CD4-positive, alpha-beta T cell (primary cell): ENCODE measurements at regions not wholly inside any gene's neighbourhood (a gene's known extent, or its start where the extent isn't known, plus 50 kb on each side); places are given as distances from the start of the nearest gene placed in this dataset.
A peak's percentile ranks its signal among the peaks of the same experiment; 100 is the strongest.

ENCODE experiments used
- ATAC-seq: fragments of 200-7000 bp; cut with Tn5 transposase; one replicate; pipeline ENCODE4 v1.10.0; 2022; ENCODE audit warnings: mild to moderate bottlenecking; ENCODE audit not compliant: poor library complexity
- CTCF ChIA-PET: fragments of 350-600 bp; sonication (Branson Sonifier 250); formaldehyde crosslinking; loops from one replicate; lab custom pipeline; 2021; ENCODE audit warnings: antibody characterized with exemption, inconsistent platforms; lab: Charles Lee
- POLR2A ChIA-PET: fragments of 350-600 bp; sonication (Branson Sonifier 250); formaldehyde crosslinking; loops from one replicate; lab custom pipeline; 2021; ENCODE audit warnings: antibody characterized with exemption, inconsistent platforms; lab: Charles Lee
- DNase-seq, 14 experiments: peaks; one replicate each; pipeline ENCODE4 v3.0.0-alpha.2; 2013 to 2020; ENCODE audit warnings: mixed read lengths in 2 of 14
- H3K27ac ChIP-seq, 2 donors: one replicate each; pipeline versions ENCODE4 v1.5.1 to v1.7.0; 2013; ENCODE audit warnings: low read length in 2 of 2, low read depth in 1 of 2, mild to moderate bottlenecking in 1 of 2
- H3K27me3 ChIP-seq, 2 experiments: 1 replicate in 1 of 2; 2 replicates in 1 of 2; pipeline versions ENCODE4 v1.6.1 to v1.7.0; 2013; ENCODE audit warnings: low read length in 2 of 2, control low read depth in 1 of 2, mild to moderate bottlenecking in 1 of 2, moderate library complexity in 1 of 2; ENCODE audit not compliant: insufficient read depth in 2 of 2, control insufficient read depth in 1 of 2
- H3K36me3 ChIP-seq: one replicate; pipeline ENCODE4 v1.6.1; 2013; ENCODE audit warnings: low read length, control low read depth; ENCODE audit not compliant: insufficient read depth
- H3K4me1 ChIP-seq: one replicate; pipeline ENCODE4 v1.6.1; 2013; ENCODE audit warnings: low read length, control low read depth; ENCODE audit not compliant: insufficient read depth
- H3K4me3 ChIP-seq: one replicate; pipeline ENCODE4 v1.5.1; 2013; ENCODE audit warnings: mild to moderate bottlenecking, low read length, moderate library complexity
- H3K9me3 ChIP-seq, 2 experiments: 1 replicate in 1 of 2; 2 replicates in 1 of 2; pipeline versions ENCODE4 v1.6.1 to v1.7.0; 2013; ENCODE audit warnings: low read length in 2 of 2, mild to moderate bottlenecking in 2 of 2, control low read depth in 1 of 2, moderate library complexity in 1 of 2; ENCODE audit not compliant: control insufficient read depth in 1 of 2, insufficient read depth in 1 of 2
- H3K27ac Mint-ChIP-seq: one replicate; pipeline ENCODE4 v1.8.0; 2020; ENCODE audit warnings: mixed read lengths
- H3K27me3 Mint-ChIP-seq: one replicate; pipeline ENCODE4 v1.8.0; 2021; ENCODE audit warnings: mixed read lengths
- H3K36me3 Mint-ChIP-seq: one replicate; pipeline ENCODE4 v1.8.0; 2021; ENCODE audit warnings: low read depth, mixed read lengths
- H3K4me1 Mint-ChIP-seq: one replicate; pipeline ENCODE4 v1.8.0; 2021; ENCODE audit warnings: low read depth, mixed read lengths
- H3K4me3 Mint-ChIP-seq: one replicate; pipeline ENCODE4 v1.8.0; 2020; ENCODE audit warnings: mild to moderate bottlenecking, mixed read lengths
- H3K9me3 Mint-ChIP-seq: one replicate; pipeline ENCODE4 v1.8.0; 2020; ENCODE audit warnings: mixed read lengths
- CTCF ChIP-seq: fragments of 200-600 bp; IDR thresholded peaks from one replicate; pipeline ENCODE4 v1.8.0; 2022; ENCODE audit warnings: antibody characterized with exemption, mild to moderate bottlenecking
- intact Hi-C, 2 experiments: fragments of 100-400 bp; cut with DNase I in 1 of 2; cut with micrococcal nuclease in 1 of 2; formaldehyde crosslinking; loops; one replicate each; pipeline versions ENCODE4 v1.15.1 to v1.9.0; 2023 to 2025; cut with DNase I, micrococcal nuclease

- no peaks in the 10 kb centered on the region for H3K27me3 Mint-ChIP-seq
- H3K27ac Mint-ChIP-seq = peak overlapping the region; percentile 96
- peak overlapping the region; percentile 15 for H3K4me3 ChIP-seq
- H3K4me3 Mint-ChIP-seq = peak overlapping the region; percentile 85
- H3K9me3 ChIP-seq = no peaks in the 10 kb centered on the region
- H3K27ac ChIP-seq = peak overlapping the region; percentile 1 to 65
- H3K27me3 ChIP-seq = no peaks in the 10 kb centered on the region
- H3K9me3 Mint-ChIP-seq = peaks cover 2% of the 10 kb centered on the region
- ChIA-PET POLR2A (interaction anchor here (0.7 to 4.3 kb wide), 25 partner anchors 16 to 1042 kb away, joined by 3 to 25 read pairs (median 4); partner anchors contain the start of gene BCL11B), CTCF (interaction anchor here (0.9 to 1.3 kb wide), 3 partner anchors 23 to 1038 kb away, joined by 3 to 6 read pairs (median 3); no protein-coding TSS in a partner anchor)
- no peak for TF ChIP-seq CTCF
- peak; percentile 76 for ATAC-seq
- H3K4me1 Mint-ChIP-seq = peaks cover 84% of the 10 kb centered on the region
- peaks cover 68% of the 10 kb centered on the region for H3K4me1 ChIP-seq
- no peaks in the 10 kb centered on the region for H3K36me3 Mint-ChIP-seq
- intact Hi-C loops = loop anchor here (5.0 to 10.0 kb wide), 7 partner anchors 38 to 1045 kb away; partner anchors contain the start of gene BCL11B (in 2 of the 2)
- H3K36me3 ChIP-seq = no peaks in the 10 kb centered on the region
- DNase-seq = peak in 11 of 14 experiments; percentile 22 to 74 (median 40)
Measured at GRCh38 chr14:98229656-98230366, 1042.2 kb downstream of the BCL11B start.

DNA sequence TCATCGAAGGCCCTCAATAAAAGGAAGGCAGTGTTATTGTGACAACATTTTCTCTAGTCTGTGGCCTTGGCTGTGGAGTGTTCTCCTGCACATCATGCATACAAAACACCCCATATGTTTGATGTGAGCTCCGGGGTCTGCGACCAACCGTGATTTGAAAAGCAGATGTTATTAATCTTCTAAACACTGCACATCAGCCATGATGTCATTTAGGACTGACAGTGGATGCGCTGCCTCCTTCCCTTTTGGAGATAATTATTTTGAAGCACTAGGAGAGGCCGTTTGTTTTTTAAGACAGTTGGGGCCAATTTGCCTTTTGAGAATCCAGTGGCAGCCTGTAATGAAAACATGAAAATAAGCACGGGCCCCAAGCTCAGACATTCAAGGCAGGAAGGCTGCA, 1041.6 kb downstream of the BCL11B start:
- Mint-ChIP-seq H3K4me3 (peak overlapping the region; percentile 85), H3K4me1 (peaks cover 84% of the 10 kb centered on the region), H3K9me3 (peaks cover 2% of the 10 kb centered on the region), H3K27ac (peak overlapping the region; percentile 96), H3K27me3 (no peaks in the 10 kb centered on the region), H3K36me3 (no peaks in the 10 kb centered on the region)
- Histone ChIP-seq H3K9me3 (no peaks in the 10 kb centered on the region), H3K4me1 (peaks cover 66% of the 10 kb centered on the region), H3K4me3 (peak overlapping the region; percentile 15), H3K27ac (peak overlapping the region; percentile 17 to 65), H3K27me3 (no peaks in the 10 kb centered on the region), H3K36me3 (no peaks in the 10 kb centered on the region)
- TF ChIP-seq CTCF = no peak
- intact Hi-C loops = no loop called here
- CTCF ChIA-PET = interaction anchor here (1.0 to 1.5 kb wide), 3 partner anchors 62 to 1037 kb away, joined by 3 to 6 read pairs (median 3); no protein-coding TSS in a partner anchor
- DNase-seq (no peak), ATAC-seq (no peak)
- POLR2A ChIA-PET = interaction anchor here (0.7 to 4.3 kb wide), 23 partner anchors 15 to 1042 kb away, joined by 3 to 25 read pairs (median 5); partner anchors contain the start of gene BCL11B

DNA sequence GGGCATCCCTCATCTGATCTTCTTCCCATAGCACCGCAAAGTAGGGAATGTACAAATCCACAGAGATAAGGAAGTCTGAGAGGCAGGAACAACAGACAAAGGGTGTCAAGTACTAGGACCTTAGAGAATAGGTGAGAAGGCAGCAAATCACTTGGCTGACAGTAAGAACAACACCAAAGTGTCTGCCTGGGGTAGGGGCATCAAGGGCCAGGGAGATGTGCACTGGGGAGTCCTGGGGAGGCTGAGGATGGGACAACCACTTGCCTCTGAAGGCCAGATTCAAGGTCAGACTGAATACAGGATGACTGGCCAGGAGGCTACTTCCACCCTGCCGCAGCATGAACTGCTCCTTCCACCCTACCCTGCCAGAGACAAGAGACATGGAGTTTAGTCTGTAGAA, 1040.8 kb downstream of the BCL11B start:
- ATAC-seq = no peak
- H3K36me3 ChIP-seq = no peaks in the 10 kb centered on the region
- H3K9me3 ChIP-seq = no peaks in the 10 kb centered on the region
- Mint-ChIP-seq H3K9me3 (peaks cover 2% of the 10 kb centered on the region), H3K27me3 (no peaks in the 10 kb centered on the region), H3K4me1 (peaks cover 77% of the 10 kb centered on the region), H3K36me3 (no peaks in the 10 kb centered on the region), H3K4me3 (no peak overlapping the region), H3K27ac (peak overlapping the region; percentile 96)
- ChIA-PET CTCF (interaction anchor here (1.0 to 1.5 kb wide), 2 partner anchors 92 to 1036 kb away, joined by 3 read pairs; no protein-coding TSS in a partner anchor), POLR2A (interaction anchor here (1.8 to 4.3 kb wide), 8 partner anchors 28 to 1035 kb away, joined by 4 to 25 read pairs (median 14); no protein-coding TSS in a partner anchor)
- intact Hi-C loops = no loop called here
- H3K4me1 ChIP-seq = peaks cover 58% of the 10 kb centered on the region
- H3K27me3 ChIP-seq = no peaks in the 10 kb centered on the region
- DNase-seq = no peak
- H3K4me3 ChIP-seq = no peak overlapping the region
- TF ChIP-seq CTCF = no peak
- H3K27ac ChIP-seq = peak overlapping the region in 1 of 2 donors; percentile 65
